Neural cell (in vitro differentiated cells): ENCODE measurements at regions not wholly inside any gene's neighbourhood (a gene's known extent, or its start where the extent isn't known, plus 50 kb on each side); places are given as distances from the start of the nearest gene placed in this dataset.

Experiments
- H2AFZ ChIP-seq: fragments of 200-600, 300-800 bp; sonication (generic), shearing (Covaris generic); 2 replicates; pipeline ENCODE4 v1.6.0; 2014; ENCODE audit warnings: low read depth, mild to moderate bottlenecking, antibody characterized with exemption, low read length, moderate library complexity
- H3F3A ChIP-seq: fragments of 200-600 bp; shearing (Covaris generic); 2 replicates; pipeline ENCODE4 v1.6.1; 2016; ENCODE audit warnings: mild to moderate bottlenecking, moderate library complexity, mixed read lengths, antibody characterized with exemption, low read length; ENCODE audit not compliant: insufficient read depth, poor library complexity, severe bottlenecking
- H3K27ac ChIP-seq: fragments of 200-600, 300-800 bp; sonication (generic), shearing (Covaris generic); 2 replicates; pipeline ENCODE4 v1.5.1; 2014; ENCODE audit warnings: mild to moderate bottlenecking, low read length, moderate library complexity
- H3K27me3 ChIP-seq: fragments of 300-800, 200-600 bp; sonication (generic), shearing (Covaris generic); 2 replicates; pipeline ENCODE4 v1.6.0; 2014; ENCODE audit warnings: mild to moderate bottlenecking, low read depth, low read length, moderate library complexity; ENCODE audit not compliant: insufficient read depth
- H3K36me3 ChIP-seq: fragments of 300-800, 200-600 bp; sonication (generic), shearing (Covaris generic); 2 replicates; pipeline ENCODE4 v1.5.1; 2014; ENCODE audit warnings: mild to moderate bottlenecking, antibody characterized with exemption, low read length, moderate library complexity; ENCODE audit not compliant: insufficient read depth
- H3K4me2 ChIP-seq: fragments of 300-800, 200-600 bp; sonication (generic), shearing (Covaris generic); 2 replicates; pipeline ENCODE4 v1.6.0; 2014; ENCODE audit warnings: mild to moderate bottlenecking, low read length
- H3K4me3 ChIP-seq: fragments of 300-800, 200-600 bp; sonication (generic), shearing (Covaris generic); 2 replicates; pipeline ENCODE4 v1.5.1; 2014; ENCODE audit warnings: mild to moderate bottlenecking, low read length, moderate library complexity
- H3K79me2 ChIP-seq: fragments of 200-600 bp; shearing (Covaris generic); replicated peaks from 2 replicates; pipeline ENCODE4 v1.6.0; 2014; ENCODE audit warnings: mild to moderate bottlenecking, low read length, moderate library complexity; ENCODE audit not compliant: insufficient read depth
- H3K9ac ChIP-seq: fragments of 300-800, 200-600 bp; sonication (generic), shearing (Covaris generic); 2 replicates; pipeline ENCODE4 v1.6.1; 2016; ENCODE audit warnings: mild to moderate bottlenecking, low read length, mixed read lengths
- H3K9me2 ChIP-seq: fragments of 200-600 bp; shearing (Covaris generic); 2 replicates; pipeline ENCODE4 v1.6.1; 2016; ENCODE audit warnings: mild to moderate bottlenecking, low read length, mixed read lengths; ENCODE audit not compliant: insufficient read depth
- H3K9me3 ChIP-seq: fragments of 200-600, 300-800 bp; sonication (generic), shearing (Covaris generic); 2 replicates; pipeline ENCODE4 v1.6.1; 2016; ENCODE audit warnings: mild to moderate bottlenecking, mixed run types, low read length, moderate library complexity, mixed read lengths
- H4K20me1 ChIP-seq: fragments of 200-600 bp; shearing (Covaris generic); 2 replicates; pipeline ENCODE4 v1.6.1; 2016; ENCODE audit warnings: mild to moderate bottlenecking, mixed run types; ENCODE audit not compliant: insufficient read depth
- EP300 ChIP-seq: fragments of 450-650 bp; conservative IDR thresholded peaks from 2 replicates; pipeline ENCODE4 v1.6.1; 2014; ENCODE audit warnings: antibody characterized with exemption, mild to moderate bottlenecking, moderate library complexity; ENCODE audit not compliant: poor library complexity, severe bottlenecking
- EZH2 ChIP-seq: fragments of 200-600, 300-800 bp; shearing (Covaris generic), sonication (generic); IDR thresholded peaks from 2 replicates; pipeline ENCODE4 v1.6.1; 2014; ENCODE audit warnings: antibody characterized with exemption, low read length, borderline replicate concordance, mild to moderate bottlenecking; ENCODE audit not compliant: insufficient read depth, poor library complexity, severe bottlenecking
- MXI1 ChIP-seq: fragments of 450-650 bp; conservative IDR thresholded peaks from 2 replicates; pipeline ENCODE4 v1.6.1; 2014; ENCODE audit warnings: antibody characterized with exemption, mild to moderate bottlenecking; ENCODE audit not compliant: poor library complexity, severe bottlenecking
- POLR2AphosphoS5 ChIP-seq: IDR thresholded peaks from 2 replicates; pipeline ENCODE4 v1.6.1; 2012
- RAD21 ChIP-seq: fragments of 450-650 bp; conservative IDR thresholded peaks from 2 replicates; pipeline ENCODE4 v1.6.1; 2014; ENCODE audit warnings: antibody characterized with exemption, mild to moderate bottlenecking, moderate library complexity
- REST ChIP-seq: IDR thresholded peaks from 2 replicates; pipeline ENCODE4 v1.6.1; 2012; ENCODE audit warnings: borderline replicate concordance
- SMC3 ChIP-seq: fragments of 450-650 bp; conservative IDR thresholded peaks from 2 replicates; pipeline ENCODE4 v1.6.1; 2014; ENCODE audit warnings: antibody characterized with exemption, mild to moderate bottlenecking, moderate library complexity; ENCODE audit not compliant: poor library complexity
- TAF1 ChIP-seq: IDR thresholded peaks from 2 replicates; pipeline ENCODE4 v1.6.1; 2012; ENCODE audit warnings: low read depth
- TF ChIP-seq, protein P1 (sequence below): fragments of 450-650 bp; IDR thresholded peaks from 2 replicates; pipeline ENCODE4 v1.5.1; 2014; ENCODE audit warnings: antibody characterized with exemption, mild to moderate bottlenecking, moderate library complexity; ENCODE audit not compliant: poor library complexity, severe bottlenecking

- no peaks in the 10 kb centered on the region for H3F3A ChIP-seq
- H4K20me1 ChIP-seq, result no peaks in the 10 kb centered on the region
- H3K4me2 ChIP-seq, result no peak overlapping the region
- no peak overlapping the region for H3K9ac ChIP-seq
- H3K36me3 ChIP-seq, result no peaks in the 10 kb centered on the region
- no peak overlapping the region for H3K27ac ChIP-seq
- no peaks in the 10 kb centered on the region for H3K79me2 ChIP-seq
- no peak overlapping the region for H3K4me3 ChIP-seq
- H3K9me2 ChIP-seq, result no peaks in the 10 kb centered on the region
- no peak overlapping the region for H2AFZ ChIP-seq
- no peaks in the 10 kb centered on the region for H3K27me3 ChIP-seq
- no peak for TF ChIP-seq EP300
- no peak for TF ChIP-seq EZH2
- no peak for TF ChIP-seq TAF1
- TF ChIP-seq MXI1, result no peak
- no peak for TF ChIP-seq RAD21
- TF ChIP-seq, protein P1, sequence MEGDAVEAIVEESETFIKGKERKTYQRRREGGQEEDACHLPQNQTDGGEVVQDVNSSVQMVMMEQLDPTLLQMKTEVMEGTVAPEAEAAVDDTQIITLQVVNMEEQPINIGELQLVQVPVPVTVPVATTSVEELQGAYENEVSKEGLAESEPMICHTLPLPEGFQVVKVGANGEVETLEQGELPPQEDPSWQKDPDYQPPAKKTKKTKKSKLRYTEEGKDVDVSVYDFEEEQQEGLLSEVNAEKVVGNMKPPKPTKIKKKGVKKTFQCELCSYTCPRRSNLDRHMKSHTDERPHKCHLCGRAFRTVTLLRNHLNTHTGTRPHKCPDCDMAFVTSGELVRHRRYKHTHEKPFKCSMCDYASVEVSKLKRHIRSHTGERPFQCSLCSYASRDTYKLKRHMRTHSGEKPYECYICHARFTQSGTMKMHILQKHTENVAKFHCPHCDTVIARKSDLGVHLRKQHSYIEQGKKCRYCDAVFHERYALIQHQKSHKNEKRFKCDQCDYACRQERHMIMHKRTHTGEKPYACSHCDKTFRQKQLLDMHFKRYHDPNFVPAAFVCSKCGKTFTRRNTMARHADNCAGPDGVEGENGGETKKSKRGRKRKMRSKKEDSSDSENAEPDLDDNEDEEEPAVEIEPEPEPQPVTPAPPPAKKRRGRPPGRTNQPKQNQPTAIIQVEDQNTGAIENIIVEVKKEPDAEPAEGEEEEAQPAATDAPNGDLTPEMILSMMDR, result no peak
- TF ChIP-seq REST, result no peak
- no peak for TF ChIP-seq POLR2AphosphoS5
- no peak for TF ChIP-seq SMC3
- H3K9me3 ChIP-seq, result no peaks in the 10 kb centered on the region
Measured at GRCh38 chr6:1044040-1044836, 267.7 kb upstream of the FOXQ1 start.

DNA sequence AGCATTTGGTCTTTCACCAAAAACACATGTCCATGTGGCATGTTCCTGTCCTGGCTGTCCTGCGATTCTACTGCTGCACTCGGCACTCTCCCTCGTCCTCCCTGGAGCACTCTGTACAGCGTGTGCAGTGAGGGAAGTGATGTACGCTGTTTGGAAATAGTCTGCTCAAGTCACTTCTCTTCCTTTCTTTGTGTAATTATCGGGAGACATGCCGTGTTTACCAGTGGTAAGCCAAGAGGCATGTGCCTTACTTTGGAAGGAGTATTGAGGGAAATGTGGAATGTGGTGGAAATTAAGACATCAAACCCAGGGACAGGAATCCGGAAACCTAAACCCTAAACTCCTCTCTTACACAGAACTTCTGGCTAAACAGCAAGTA, 268.5 kb upstream of the FOXQ1 start:
- TF ChIP-seq REST, result no peak
- TF ChIP-seq MXI1, result no peak
- TF ChIP-seq EZH2, result no peak
- TF ChIP-seq, protein P1, result no peak
- TF ChIP-seq EP300, result no peak
- no peak for TF ChIP-seq RAD21
- TF ChIP-seq SMC3, result no peak
- TF ChIP-seq POLR2AphosphoS5, result no peak
- no peak for TF ChIP-seq TAF1
- Histone ChIP-seq H3F3A (no peaks in the 10 kb centered on the region), H3K4me3 (no peak overlapping the region), H3K4me2 (no peak overlapping the region), H3K27ac (no peak overlapping the region), H3K9ac (no peak overlapping the region), H3K79me2 (no peaks in the 10 kb centered on the region), H3K27me3 (no peaks in the 10 kb centered on the region), H3K36me3 (no peaks in the 10 kb centered on the region), H3K9me2 (no peaks in the 10 kb centered on the region), H2AFZ (no peak overlapping the region), H4K20me1 (no peaks in the 10 kb centered on the region), H3K9me3 (no peaks in the 10 kb centered on the region)
